ENCODE measurements at regions not wholly inside any gene's neighbourhood (a gene's known extent, or its start where the extent isn't known, plus 50 kb on each side); places are given as distances from the start of the nearest gene placed in this dataset.

DNA sequence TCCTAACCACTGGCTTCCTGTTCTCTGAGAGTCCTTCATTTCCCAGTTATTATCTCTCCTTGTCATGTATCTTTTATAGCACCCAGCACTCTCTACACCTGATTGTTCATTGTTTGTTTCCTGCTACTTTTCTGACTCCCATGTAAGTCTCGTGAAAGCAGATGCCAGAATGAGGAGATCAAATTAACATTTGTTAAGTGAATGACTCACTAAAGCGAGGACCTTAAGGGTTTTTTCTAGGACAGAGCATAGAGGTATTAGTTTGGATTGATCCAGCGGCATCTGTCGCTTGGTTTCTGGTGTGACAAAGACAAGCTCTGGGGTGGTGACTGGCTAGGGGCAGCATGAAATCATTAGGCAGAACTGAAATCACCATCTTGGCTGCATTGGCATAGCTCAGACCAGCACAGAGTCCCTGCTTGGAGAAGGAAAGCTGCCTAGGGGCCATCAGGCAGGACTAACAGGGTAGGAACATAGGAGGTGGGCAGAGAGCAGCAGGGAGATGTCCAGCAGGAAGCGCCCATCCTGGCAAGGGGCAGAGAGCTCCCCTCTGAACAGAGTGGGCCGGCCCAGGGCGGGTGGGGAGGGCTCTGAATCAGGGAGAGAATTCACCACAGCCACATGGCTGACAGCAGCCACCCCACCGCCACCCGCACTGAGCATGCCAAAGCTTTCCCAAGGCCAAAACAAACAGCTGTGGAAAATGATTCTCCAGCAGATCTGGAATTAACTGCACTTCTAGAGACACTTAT lies 97.1 kb upstream of the CEP85L start:
- TF ChIP-seq POLR2A (IDR thresholded peaks at IDR 0.05; ENCODE audit: low read length) = no peak
- TF ChIP-seq GATA1 (IDR thresholded peaks at IDR 0.05; ENCODE audit: low read depth, low read length) = no peak
